ENCODE measurements at regions not wholly inside any gene's neighbourhood (a gene's known extent, or its start where the extent isn't known, plus 50 kb on each side); places are given as distances from the start of the nearest gene placed in this dataset.

- Histone ChIP-seq H3K9me3 (replicated peaks; ENCODE audit: control insufficient read depth, insufficient read depth, low read length) (peaks cover 3% of the 10 kb centered on the region), H2AFZ (ENCODE audit: low read depth, low read length) (no peak overlapping the region), H3K4me1 (ENCODE audit: control insufficient read depth, extremely low read depth, insufficient read depth, low read length) (no peaks in the 10 kb centered on the region), H3K9me1 (replicated peaks; ENCODE audit: control insufficient read depth, extremely low read depth, insufficient read depth, low read length) (no peaks in the 10 kb centered on the region), H3K36me3 (ENCODE audit: control insufficient read depth in 2 of 2, extremely low read depth in 1 of 2, insufficient read depth in 2 of 2, low read length in 2 of 2) (no peaks in the 10 kb centered on the region), H3K27ac (ENCODE audit: insufficient read depth, low read depth, low read length) (no peak overlapping the region), H4K20me1 (replicated peaks; ENCODE audit: control insufficient read depth, extremely low read depth, insufficient read depth, low read length) (no peaks in the 10 kb centered on the region), H3K9ac (replicated peaks; ENCODE audit: extremely low read depth, insufficient read depth, low read length) (no peak overlapping the region), H3K27me3 (ENCODE audit: control insufficient read depth in 2 of 2, insufficient read depth in 2 of 2, low read length in 2 of 2) (no peaks in the 10 kb centered on the region), H3K4me3 (replicated peaks in 1 of 3; ENCODE audit: insufficient read depth in 1 of 3, low read depth in 1 of 3, low read length in 3 of 3) (no peak overlapping the region), H3K4me2 (ENCODE audit: insufficient read depth, low read length) (no peak overlapping the region), H3K79me2 (ENCODE audit: control insufficient read depth, insufficient read depth, low read length) (no peaks in the 10 kb centered on the region)
- ChIA-PET CTCF (no interaction called here), POLR2A (no interaction called here)
- intact Hi-C loops (cut with micrococcal nuclease), result no loop called here
- no peak for TF ChIP-seq MYC (IDR thresholded peaks at IDR 0.05; ENCODE audit: low read depth, low read length)
- no peak for TF ChIP-seq POLR2A (IDR thresholded peaks at IDR 0.05; ENCODE audit: low read depth, low read length)
- no peak for TF ChIP-seq GATA2 (IDR thresholded peaks at IDR 0.05; ENCODE audit: insufficient read depth, insufficient read length, low read depth, low read length)
- TF ChIP-seq JUN (IDR thresholded peaks at IDR 0.05; ENCODE audit: borderline replicate concordance, insufficient read depth, insufficient read length, low read depth), result no peak
- TF ChIP-seq CTCF (IDR thresholded peaks at IDR 0.05; ENCODE audit: extremely low read depth in 1 of 2, insufficient read depth in 1 of 2, low read depth in 1 of 2, low read length in 2 of 2), result no peak
- no peak for TF ChIP-seq FOS (IDR thresholded peaks at IDR 0.05; ENCODE audit: borderline replicate concordance, insufficient read depth, low read length)
- TF ChIP-seq EZH2 (IDR thresholded peaks at IDR 0.05; ENCODE audit: borderline replicate concordance, low read depth, low read length, severe bottlenecking), result no peak
- TF ChIP-seq POLR2AphosphoS5 (IDR thresholded peaks at IDR 0.05; ENCODE audit: insufficient read depth, low read depth, low read length), result no peak
- TF ChIP-seq MAX (IDR thresholded peaks at IDR 0.05; ENCODE audit: insufficient read depth, insufficient read length), result no peak
- no peak for FAIRE-seq
- dilution Hi-C loops (cut with MboI; ENCODE audit: extremely low pct_ligation_motif_present, low sequenced_read_pairs), result no loop called here
- DNase-seq (ENCODE audit: low read depth, low spot score), result no peak
- no TSS peak for BruUV-seq (replicated peaks)
Observed at GRCh38 chr14:106843951-106844483, 1317.6 kb downstream of the TMEM121 start.

Data from endothelial cell of umbilical vein (primary cell).